Cardiac fibroblast (primary cell): ENCODE measurements at regions not wholly inside any gene's neighbourhood (a gene's known extent, or its start where the extent isn't known, plus 50 kb on each side); places are given as distances from the start of the nearest gene placed in this dataset.
A peak's percentile ranks its signal among the peaks of the same experiment; 100 is the strongest.

Experiments used
- DNase-seq, 2 donors: peaks; one replicate each; pipeline versions ENCODE4 v3.0.0 to v3.0.0-alpha.2; 2010; ENCODE audit warnings: low read depth in 2 of 2
- H3K4me3 ChIP-seq, 2 donors: replicated peaks in 1 of 2; 1 replicate in 1 of 2; 2 replicates in 1 of 2; pipeline ENCODE4 v1.5.1; 2011; ENCODE audit warnings: low read depth in 2 of 2, low read length in 2 of 2, mild to moderate bottlenecking in 2 of 2, moderate library complexity in 1 of 2
- CTCF ChIP-seq: IDR thresholded peaks from one replicate; pipeline ENCODE4 v1.5.1; 2011; ENCODE audit warnings: low read depth, mild to moderate bottlenecking, low read length, inconsistent platforms

- H3K4me3 ChIP-seq, result no peak overlapping the region
- DNase-seq, result no peak
- TF ChIP-seq CTCF, result no peak
Observed at GRCh38 chr4:126740687-126741086, 892.1 kb upstream of the INTU start.

- no peak overlapping the region for H3K4me3 ChIP-seq
- no peak for TF ChIP-seq CTCF
- no peak for DNase-seq
Observed at GRCh38 chr4:126742048-126742447, 890.7 kb upstream of the INTU start.

GRCh38 chr4:126742885-126743284, 889.9 kb upstream of the INTU start:
- DNase-seq, result no peak
- no peak for TF ChIP-seq CTCF
- no peak overlapping the region for H3K4me3 ChIP-seq

GRCh38 chr4:126748736-126749135, 884.0 kb upstream of the INTU start:
- H3K4me3 ChIP-seq, result no peak overlapping the region
- DNase-seq, result peak in 1 of 2 donors; percentile 33
- no peak for TF ChIP-seq CTCF

GRCh38 chr4:126750723-126751122, 882.0 kb upstream of the INTU start:
- H3K4me3 ChIP-seq, result no peak overlapping the region
- TF ChIP-seq CTCF, result no peak
- DNase-seq, result no peak

- H3K4me3 ChIP-seq, result no peak overlapping the region
- no peak for TF ChIP-seq CTCF
- DNase-seq, result no peak
Observed at GRCh38 chr4:126752126-126752525, 880.6 kb upstream of the INTU start.

GRCh38 chr4:126752702-126753101, 880.1 kb upstream of the INTU start:
- DNase-seq, result no peak
- H3K4me3 ChIP-seq, result no peak overlapping the region
- TF ChIP-seq CTCF, result no peak
